ENCODE measurements at regions not wholly inside any gene's neighbourhood (a gene's known extent, or its start where the extent isn't known, plus 50 kb on each side); places are given as distances from the start of the nearest gene placed in this dataset.

GRCh38 chr14:76948976-76949375 is 79.5 kb downstream of the IRF2BPL start:
- TF ChIP-seq GATA3 (IDR thresholded peaks at IDR 0.05; ENCODE audit: low read depth, low read length) (no peak), GATA2 (IDR thresholded peaks at IDR 0.05; ENCODE audit: low read depth, low read length) (no peak)
